MM.1S (cell line): ENCODE measurements at regions not wholly inside any gene's neighbourhood (a gene's known extent, or its start where the extent isn't known, plus 50 kb on each side); places are given as distances from the start of the nearest gene placed in this dataset.
A peak's percentile ranks its signal among the peaks of the same experiment; 100 is the strongest.

Experiments
- DNase-seq: peaks from one replicate; pipeline ENCODE4 v3.0.0-alpha.2; 2015
- H2AFZ ChIP-seq: fragments of 300-600 bp; sonication (generic); 2 replicates; pipeline ENCODE4 v1.6.0; 2016; ENCODE audit warnings: antibody characterized with exemption, low read length
- H3F3A ChIP-seq: fragments of 300-600 bp; sonication (generic); 2 replicates; pipeline ENCODE4 v1.6.1; 2016; ENCODE audit warnings: mild to moderate bottlenecking, antibody characterized with exemption, low read length, moderate library complexity, mixed read lengths; ENCODE audit not compliant: insufficient read depth
- H3K27ac ChIP-seq: fragments of 300-600 bp; sonication (generic); 2 replicates; pipeline ENCODE4 v1.5.1; 2016; ENCODE audit warnings: mild to moderate bottlenecking, low read length
- H3K27me3 ChIP-seq: fragments of 300-600 bp; sonication (generic); replicated peaks from 2 replicates; pipeline ENCODE4 v1.6.0; 2016; ENCODE audit warnings: low read length; ENCODE audit not compliant: insufficient read depth
- H3K36me3 ChIP-seq: fragments of 300-600 bp; sonication (generic); replicated peaks from 2 replicates; pipeline ENCODE4 v1.6.1; 2016; ENCODE audit warnings: mild to moderate bottlenecking, low read length, mixed read lengths; ENCODE audit not compliant: insufficient read depth
- H3K4me1 ChIP-seq: fragments of 300-600 bp; sonication (generic); 2 replicates; pipeline ENCODE4 v1.6.1; 2016; ENCODE audit warnings: low read length, mixed read lengths
- H3K4me2 ChIP-seq: fragments of 300-600 bp; sonication (generic); 2 replicates; pipeline ENCODE4 v1.6.0; 2016; ENCODE audit warnings: low read depth, low read length
- H3K4me3 ChIP-seq: fragments of 300-600 bp; sonication (generic); 2 replicates; pipeline ENCODE4 v1.5.1; 2016; ENCODE audit warnings: low read length, mixed read lengths
- H3K79me2 ChIP-seq: fragments of 300-600 bp; sonication (generic); 2 replicates; pipeline ENCODE4 v1.6.1; 2016; ENCODE audit warnings: mixed run types, low read length, mixed read lengths
- H3K9ac ChIP-seq: fragments of 300-600 bp; sonication (generic); 2 replicates; pipeline ENCODE4 v1.6.1; 2016; ENCODE audit warnings: low read length, mixed read lengths
- H3K9me2 ChIP-seq: fragments of 300-600 bp; sonication (generic); replicated peaks from 2 replicates; pipeline ENCODE4 v1.6.1; 2016; ENCODE audit warnings: mild to moderate bottlenecking, low read length, mixed read lengths; ENCODE audit not compliant: insufficient read depth
- H3K9me3 ChIP-seq: fragments of 300-600 bp; sonication (generic); replicated peaks from 2 replicates; pipeline ENCODE4 v1.6.1; 2016; ENCODE audit warnings: mild to moderate bottlenecking, low read length, mixed read lengths; ENCODE audit not compliant: insufficient read depth
- H4K20me1 ChIP-seq: fragments of 300-600 bp; sonication (generic); 2 replicates; pipeline ENCODE4 v1.6.1; 2016; ENCODE audit warnings: mild to moderate bottlenecking, low read length, moderate library complexity, mixed read lengths; ENCODE audit not compliant: insufficient read depth
- CTCF ChIP-seq: fragments of 300-600 bp; sonication (generic); IDR thresholded peaks from 2 replicates; pipeline ENCODE4 v1.5.1; 2016; ENCODE audit warnings: antibody characterized with exemption, low read length, mixed read lengths
- EZH2 ChIP-seq: fragments of 300-600 bp; sonication (generic); optimal IDR thresholded peaks from 2 replicates; pipeline ENCODE3; 2017; ENCODE audit warnings: low read depth, mild to moderate bottlenecking, antibody characterized with exemption, low read length, mixed read lengths
- EZH2phosphoT487 ChIP-seq: fragments of 300-600 bp; sonication (generic); IDR thresholded peaks from 2 replicates; pipeline ENCODE4 v1.6.1; 2018; ENCODE audit warnings: antibody characterized with exemption, low read length

- peak overlapping the region; percentile 51 for H3K4me3 ChIP-seq
- peak overlapping the region; percentile 61; the same call in 1 of the 2 replicates for H3K27ac ChIP-seq
- H3K36me3 ChIP-seq: no peaks in the 10 kb centered on the region
- DNase-seq: no peak
- TF ChIP-seq EZH2phosphoT487: no peak
- no peak for TF ChIP-seq EZH2
- TF ChIP-seq CTCF: no peak
- H3K4me2 ChIP-seq: peak overlapping the region; percentile 83
- peak overlapping the region; percentile 74 for H2AFZ ChIP-seq
- no peaks in the 10 kb centered on the region for H3K9me2 ChIP-seq
- no peaks in the 10 kb centered on the region for H3K79me2 ChIP-seq
- H3K4me1 ChIP-seq: peaks cover 17% of the 10 kb centered on the region
- H3K9me3 ChIP-seq: no peaks in the 10 kb centered on the region
- no peaks in the 10 kb centered on the region for H3K27me3 ChIP-seq
- peaks cover 15% of the 10 kb centered on the region for H3F3A ChIP-seq
- H4K20me1 ChIP-seq: no peaks in the 10 kb centered on the region
- peak overlapping the region; percentile 46 for H3K9ac ChIP-seq
These were observed 201.2 kb downstream of the TOMM20 start for GRCh38 chr1:234927312-234927970.

GRCh38 chr1:234926559-234927311, 201.9 kb downstream of the TOMM20 start:
- no peaks in the 10 kb centered on the region for H3K27me3 ChIP-seq
- peak overlapping the region; percentile 46 for H3K9ac ChIP-seq
- no peak for TF ChIP-seq CTCF
- peak overlapping the region; percentile 51 for H3K4me3 ChIP-seq
- peak overlapping the region; percentile 74 for H2AFZ ChIP-seq
- H3K9me2 ChIP-seq: no peaks in the 10 kb centered on the region
- H3K36me3 ChIP-seq: no peaks in the 10 kb centered on the region
- H3F3A ChIP-seq: peaks cover 15% of the 10 kb centered on the region
- peak overlapping the region; percentile 83 for H3K4me2 ChIP-seq
- H3K4me1 ChIP-seq: peaks cover 17% of the 10 kb centered on the region
- peak overlapping the region; percentile 61; the same call in 1 of the 2 replicates for H3K27ac ChIP-seq
- H3K79me2 ChIP-seq: no peaks in the 10 kb centered on the region
- no peaks in the 10 kb centered on the region for H4K20me1 ChIP-seq
- peak; percentile 66 for DNase-seq
- no peaks in the 10 kb centered on the region for H3K9me3 ChIP-seq

- no peaks in the 10 kb centered on the region for H3K9me3 ChIP-seq
- peak overlapping the region; percentile 51 for H3K4me3 ChIP-seq
- H4K20me1 ChIP-seq: no peaks in the 10 kb centered on the region
- no peaks in the 10 kb centered on the region for H3K79me2 ChIP-seq
- no peaks in the 10 kb centered on the region for H3K9me2 ChIP-seq
- peaks cover 15% of the 10 kb centered on the region for H3F3A ChIP-seq
- 0 out of 2 replicates have a peak overlapping the region, but pooled peaks have one; percentile 1 for H2AFZ ChIP-seq
- peak overlapping the region; percentile 46; the same call in 1 of the 2 replicates for H3K9ac ChIP-seq
- H3K36me3 ChIP-seq: no peaks in the 10 kb centered on the region
- no peak for TF ChIP-seq EZH2
- TF ChIP-seq CTCF: no peak
- no peak for TF ChIP-seq EZH2phosphoT487
- peak overlapping the region; percentile 61; the same call in 1 of the 2 replicates for H3K27ac ChIP-seq
- peak overlapping the region; percentile 83 for H3K4me2 ChIP-seq
- H3K27me3 ChIP-seq: no peaks in the 10 kb centered on the region
- DNase-seq: no peak
- H3K4me1 ChIP-seq: peaks cover 17% of the 10 kb centered on the region
These were observed 202.4 kb downstream of the TOMM20 start for GRCh38 chr1:234926264-234926558.
